ENCODE measurements at regions not wholly inside any gene's neighbourhood (a gene's known extent, or its start where the extent isn't known, plus 50 kb on each side); places are given as distances from the start of the nearest gene placed in this dataset.
"Not testable (repeated sequence)": the region's sequence is repeated elsewhere in the genome, so short reads cannot be mapped to it uniquely, and the experiment has no call there.

DNA sequence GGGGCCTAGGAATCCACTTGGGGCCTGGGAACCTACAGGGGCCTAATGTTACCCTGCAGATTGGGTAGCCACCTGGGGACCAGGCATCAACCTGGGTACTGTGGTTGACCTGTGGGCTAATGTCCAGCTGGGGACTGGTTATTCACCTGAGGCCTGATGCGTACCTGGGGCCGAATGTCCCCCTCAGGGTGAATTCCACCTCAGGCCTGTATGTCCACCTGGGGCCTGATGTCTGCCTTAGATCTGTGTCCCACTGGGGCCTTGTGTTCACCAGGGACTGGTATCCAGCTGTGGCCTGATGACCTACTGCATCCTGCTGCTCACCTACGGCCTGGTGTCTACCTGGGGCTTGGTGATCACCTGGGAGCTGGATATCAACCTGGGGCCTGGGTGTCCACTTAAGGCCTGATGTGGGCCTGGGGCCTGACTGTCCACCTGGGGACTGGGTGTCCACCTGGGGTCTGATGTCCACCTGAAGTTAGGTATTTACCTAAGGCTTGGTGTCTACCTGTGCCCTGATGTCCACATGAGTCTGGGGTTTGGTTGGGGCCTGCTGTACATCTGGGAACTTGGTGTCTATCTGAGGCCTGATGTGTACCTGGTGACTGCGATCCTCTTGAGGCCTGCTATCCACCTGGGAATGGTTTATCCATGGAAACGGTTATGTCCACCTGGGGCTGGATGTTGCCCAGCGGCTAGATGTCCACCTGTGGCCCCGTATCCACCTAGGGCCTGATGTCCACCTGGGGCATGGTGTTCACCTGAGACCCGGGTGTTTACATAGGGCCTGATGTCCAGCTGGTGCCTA is 1492.6 kb upstream of the TPTE start:
- DNase-seq (ENCODE audit: low read depth in 2 of 2); H3K4me3 ChIP-seq (replicated peaks in 1 of 2; ENCODE audit: low read depth in 2 of 2, low read length in 2 of 2): not testable (repeated sequence)

DNA sequence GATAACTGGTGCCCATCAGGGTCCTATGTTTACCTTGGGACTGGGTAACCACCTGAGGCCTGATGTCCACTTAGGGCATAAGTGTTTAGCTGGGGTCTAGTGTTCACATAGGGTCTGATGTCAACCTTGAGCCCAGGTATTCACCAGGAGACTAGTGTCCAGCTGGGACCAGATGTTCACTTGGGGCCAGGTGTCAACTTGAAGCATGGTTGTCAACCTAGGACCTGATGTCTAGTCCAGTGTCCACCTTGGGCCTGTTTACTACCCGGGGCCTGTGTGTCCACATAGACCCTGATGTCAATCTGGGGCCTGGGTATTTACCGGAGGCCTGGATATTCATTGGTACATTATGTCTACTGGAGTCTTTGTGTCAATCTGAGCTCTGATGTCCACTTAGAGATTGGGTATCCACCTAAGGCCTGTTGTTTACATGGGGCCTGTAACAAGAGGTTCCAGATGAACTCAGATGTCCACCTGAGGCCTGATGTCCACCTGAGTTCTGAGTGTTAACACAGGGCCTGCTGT is 1491.2 kb upstream of the TPTE start:
- not testable (repeated sequence) for H3K4me3 ChIP-seq (replicated peaks in 1 of 2; ENCODE audit: low read depth in 2 of 2, low read length in 2 of 2); DNase-seq (ENCODE audit: low read depth in 2 of 2)

DNA sequence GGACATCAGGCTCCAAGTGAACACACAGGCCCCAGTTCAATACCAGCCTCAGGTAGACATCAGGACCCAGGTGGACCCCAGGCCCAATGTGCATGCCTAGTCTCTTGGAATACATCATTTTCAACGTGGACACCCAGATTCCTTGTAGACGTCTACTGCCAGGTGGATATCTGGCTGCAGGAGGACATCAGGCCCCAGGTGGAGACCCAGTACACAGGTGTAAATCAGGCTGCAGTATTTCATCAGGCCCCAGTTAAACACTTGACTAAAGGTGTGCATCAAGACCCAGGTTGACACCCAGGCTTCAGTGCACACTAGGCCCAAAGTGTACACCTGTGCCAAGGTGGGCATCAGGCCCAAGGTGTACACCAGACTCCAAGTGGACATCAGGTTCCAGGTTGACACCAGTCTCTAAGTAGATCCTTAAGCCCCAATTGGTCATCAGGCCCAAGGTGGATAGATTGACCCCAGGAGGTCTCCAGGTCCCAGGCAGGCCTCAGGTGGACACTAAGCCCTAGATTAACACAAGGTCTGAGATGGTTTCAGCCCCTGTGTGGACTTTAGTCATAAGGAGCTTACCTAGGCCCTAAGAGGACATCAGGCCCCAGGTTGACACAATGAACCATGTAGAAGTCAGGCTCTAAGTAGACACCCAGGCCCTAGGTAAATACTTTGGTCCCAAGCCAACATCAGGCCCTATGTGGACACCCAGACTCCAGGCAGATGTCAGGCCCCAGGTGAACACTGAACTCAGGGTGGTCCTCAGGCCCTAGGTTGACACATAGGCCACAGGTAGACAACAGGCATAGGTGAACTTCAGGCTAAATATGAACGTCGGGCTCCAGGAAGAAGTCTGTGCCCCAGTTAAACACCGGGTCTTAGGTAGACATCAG is 1489.7 kb upstream of the TPTE start:
- not testable (repeated sequence) for DNase-seq (ENCODE audit: low read depth in 2 of 2); H3K4me3 ChIP-seq (replicated peaks in 1 of 2; ENCODE audit: low read depth in 2 of 2, low read length in 2 of 2)

DNA sequence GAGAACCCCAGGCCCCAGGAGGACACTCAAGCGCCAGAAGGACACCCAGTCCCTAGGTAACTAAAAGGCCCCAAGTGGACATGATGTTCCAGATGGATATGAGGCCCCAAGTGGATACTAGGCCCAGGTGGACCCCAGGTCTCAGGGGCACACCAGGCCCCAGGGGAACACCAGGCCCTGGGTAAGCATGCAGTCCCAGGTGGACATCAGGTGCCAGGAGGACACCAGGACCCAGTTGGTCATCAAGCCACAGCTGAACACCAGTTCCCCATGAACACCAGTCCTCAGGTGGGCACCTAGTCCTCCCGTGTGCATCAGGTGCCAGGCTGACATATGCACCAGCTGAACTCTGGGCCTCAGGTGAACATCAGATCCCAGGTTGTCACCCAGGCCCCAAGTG is 1488.8 kb upstream of the TPTE start:
- not testable (repeated sequence) for DNase-seq (ENCODE audit: low read depth in 2 of 2); H3K4me3 ChIP-seq (replicated peaks in 1 of 2; ENCODE audit: low read depth in 2 of 2, low read length in 2 of 2)

DNA sequence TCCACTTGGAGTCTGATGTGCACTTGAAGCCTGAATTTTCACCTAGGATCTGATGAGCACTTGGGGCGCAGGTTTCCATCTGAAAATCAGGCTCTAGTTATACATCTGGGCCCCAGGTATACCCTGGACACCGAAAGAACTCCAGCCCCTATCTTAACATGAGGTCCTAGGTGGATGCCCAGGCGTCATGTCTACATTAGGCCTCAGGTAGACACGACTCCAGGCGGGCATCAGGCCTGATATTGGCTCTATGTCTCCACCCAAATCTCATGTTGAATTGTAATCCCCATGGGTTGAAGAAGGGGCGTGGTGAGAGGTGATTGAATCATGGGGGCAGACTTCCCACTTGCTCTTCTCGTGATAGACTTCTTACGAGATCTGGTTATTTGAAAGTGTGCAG is 1488.1 kb upstream of the TPTE start:
- not testable (repeated sequence) for H3K4me3 ChIP-seq (replicated peaks in 1 of 2; ENCODE audit: low read depth in 2 of 2, low read length in 2 of 2); DNase-seq (ENCODE audit: low read depth in 2 of 2)

DNA sequence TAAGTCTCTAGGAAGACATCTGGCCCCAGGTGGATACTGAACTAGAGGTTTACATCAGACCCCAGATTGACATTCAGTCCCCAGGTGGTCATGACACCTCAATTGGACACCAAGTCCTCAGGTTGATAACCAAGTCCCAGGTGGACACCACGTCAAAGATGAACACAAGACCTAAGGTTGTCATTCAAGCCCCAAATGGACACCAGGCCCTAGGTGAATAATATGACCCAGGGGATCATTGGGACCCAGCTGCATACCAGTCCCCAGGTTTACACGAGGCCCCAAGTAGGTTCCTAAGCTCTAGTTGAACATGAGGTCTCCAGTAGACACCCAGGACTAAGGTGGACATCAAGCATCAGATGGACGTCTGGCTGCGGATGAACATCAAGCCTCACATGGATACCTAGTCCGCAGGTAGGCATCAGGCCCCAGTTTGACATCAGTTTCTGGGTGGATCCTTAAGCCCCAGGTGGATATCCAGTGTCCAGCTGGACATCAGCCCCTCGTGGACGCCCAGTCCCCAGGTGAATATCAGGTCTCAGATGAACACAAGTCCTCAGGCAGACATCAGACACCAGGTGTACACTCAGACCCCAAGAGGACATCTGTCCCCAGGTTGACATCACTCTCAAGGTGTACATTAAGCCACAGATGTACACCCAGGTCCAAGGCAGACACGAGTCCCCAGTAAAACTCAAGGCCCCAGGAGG is 1486.7 kb upstream of the TPTE start:
- H3K4me3 ChIP-seq (replicated peaks in 1 of 2; ENCODE audit: low read depth in 2 of 2, low read length in 2 of 2); DNase-seq (ENCODE audit: low read depth in 2 of 2): not testable (repeated sequence)

DNA sequence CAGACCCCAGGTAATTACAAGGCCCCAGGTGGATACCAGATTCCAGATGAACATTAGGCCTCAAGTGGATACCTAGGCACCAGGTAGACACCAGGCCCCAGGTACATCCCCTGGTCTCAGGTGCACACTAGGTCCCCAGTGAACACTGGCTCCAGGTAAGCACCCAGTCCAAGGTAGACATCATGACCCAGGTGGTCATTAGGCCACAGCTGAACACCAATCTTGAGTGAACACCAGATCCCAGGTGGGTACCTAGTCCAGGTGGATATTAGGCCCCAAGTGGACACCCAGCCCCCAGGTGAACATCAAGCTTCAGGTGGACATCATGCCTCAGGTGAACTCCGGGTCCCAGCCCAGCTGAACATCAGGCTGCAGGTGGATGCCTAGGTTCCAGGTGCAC is 1486.2 kb upstream of the TPTE start:
- not testable (repeated sequence) for DNase-seq (ENCODE audit: low read depth in 2 of 2); H3K4me3 ChIP-seq (replicated peaks in 1 of 2; ENCODE audit: low read depth in 2 of 2, low read length in 2 of 2)

DNA sequence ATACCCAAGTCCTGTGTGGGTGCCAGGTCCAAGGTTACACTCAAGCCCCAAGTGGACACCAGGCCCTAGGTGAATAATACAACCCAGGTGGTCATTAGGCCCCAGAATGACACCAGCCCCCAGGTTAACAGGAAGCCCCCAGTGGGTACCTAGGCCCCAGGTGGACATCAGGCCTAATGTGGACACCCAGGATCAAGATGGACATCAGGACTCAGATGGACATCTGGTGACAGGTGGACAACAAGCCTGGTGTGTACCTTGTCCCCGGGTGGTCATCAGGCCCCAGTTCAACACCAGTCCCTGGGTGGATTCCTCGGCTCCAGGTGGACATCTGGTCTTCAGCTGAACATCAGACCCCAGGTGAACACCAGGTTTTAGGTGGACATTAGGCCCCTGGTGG is 1485.4 kb upstream of the TPTE start:
- DNase-seq (ENCODE audit: low read depth in 2 of 2); H3K4me3 ChIP-seq (replicated peaks in 1 of 2; ENCODE audit: low read depth in 2 of 2, low read length in 2 of 2): not testable (repeated sequence)

DNA sequence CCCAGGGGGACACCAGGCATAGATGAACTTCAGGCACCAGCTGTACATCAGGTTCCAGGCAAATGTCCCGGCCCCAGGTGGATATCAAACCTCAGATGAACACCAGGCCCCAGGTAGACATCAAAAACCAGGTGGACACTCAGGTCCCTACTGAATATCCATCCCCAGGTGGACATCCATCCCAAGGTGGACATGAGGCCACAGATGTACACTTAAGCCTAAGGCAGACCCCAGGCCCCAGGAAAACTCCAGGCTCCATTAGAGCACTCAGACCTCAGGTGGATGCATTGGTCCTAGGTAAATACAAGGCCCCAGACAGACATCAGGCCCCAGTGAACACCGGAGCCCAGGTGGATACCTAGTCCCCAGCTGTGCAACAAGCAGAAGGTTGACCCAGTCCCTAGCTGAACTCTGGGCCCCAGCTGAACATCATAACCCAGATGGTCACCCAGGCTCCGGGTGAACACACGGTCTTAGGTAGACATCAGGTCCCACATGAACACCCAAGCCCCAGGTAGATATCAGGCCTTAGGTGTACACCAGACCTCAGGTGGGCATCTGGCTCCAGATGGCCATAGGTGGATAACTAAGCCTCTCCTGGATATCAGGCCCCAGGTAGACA is 1484.3 kb upstream of the TPTE start:
- not testable (repeated sequence) for H3K4me3 ChIP-seq (replicated peaks in 1 of 2; ENCODE audit: low read depth in 2 of 2, low read length in 2 of 2); DNase-seq (ENCODE audit: low read depth in 2 of 2)

DNA sequence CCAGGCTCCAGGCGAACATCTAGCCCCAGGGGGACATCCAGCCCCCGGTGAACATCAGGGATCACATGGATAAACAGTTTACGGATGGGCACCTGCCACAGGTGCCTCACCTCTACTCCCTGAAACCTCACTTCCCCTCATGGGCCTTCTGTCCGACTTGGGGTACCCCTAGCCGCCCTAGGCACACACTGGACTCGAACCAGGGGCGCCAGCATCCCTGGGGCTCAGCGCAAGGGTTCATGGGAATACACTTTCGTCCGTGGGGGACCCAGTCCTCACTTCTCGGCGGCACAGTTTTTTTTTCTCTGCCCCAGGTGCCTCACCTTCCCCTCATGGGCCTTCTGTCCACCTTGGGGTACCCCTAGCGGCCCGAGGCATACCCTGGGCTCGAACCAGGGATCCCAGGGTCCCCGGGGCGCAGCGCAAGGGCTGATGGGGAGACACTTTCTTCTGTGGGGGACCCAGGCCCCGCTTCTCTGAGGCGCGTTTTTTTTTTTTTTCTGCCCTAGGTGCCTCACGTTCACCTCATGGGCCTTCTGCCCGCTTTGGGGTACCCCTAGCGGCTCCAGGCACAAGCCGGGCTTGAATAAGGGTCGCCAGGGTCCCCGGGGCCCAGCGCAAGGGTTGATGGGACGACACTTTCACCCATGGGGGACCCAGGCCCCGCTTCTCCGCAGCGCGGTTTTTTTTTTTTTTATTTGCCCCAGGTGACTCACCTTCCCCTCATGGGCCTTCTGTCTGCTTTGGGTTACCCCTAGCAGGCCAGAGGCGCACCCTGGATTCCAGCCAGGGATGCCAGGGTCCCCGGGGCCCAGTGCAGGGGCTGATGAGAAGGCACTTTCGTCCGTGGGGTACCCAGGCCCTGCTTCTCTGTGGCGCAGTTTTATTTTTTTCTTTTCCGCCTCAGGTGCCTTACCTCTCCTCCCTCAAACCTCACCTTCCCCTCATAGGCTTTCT is 1483.5 kb upstream of the TPTE start:
- DNase-seq (ENCODE audit: low read depth in 2 of 2); H3K4me3 ChIP-seq (replicated peaks in 1 of 2; ENCODE audit: low read depth in 2 of 2, low read length in 2 of 2): not testable (repeated sequence)

DNA sequence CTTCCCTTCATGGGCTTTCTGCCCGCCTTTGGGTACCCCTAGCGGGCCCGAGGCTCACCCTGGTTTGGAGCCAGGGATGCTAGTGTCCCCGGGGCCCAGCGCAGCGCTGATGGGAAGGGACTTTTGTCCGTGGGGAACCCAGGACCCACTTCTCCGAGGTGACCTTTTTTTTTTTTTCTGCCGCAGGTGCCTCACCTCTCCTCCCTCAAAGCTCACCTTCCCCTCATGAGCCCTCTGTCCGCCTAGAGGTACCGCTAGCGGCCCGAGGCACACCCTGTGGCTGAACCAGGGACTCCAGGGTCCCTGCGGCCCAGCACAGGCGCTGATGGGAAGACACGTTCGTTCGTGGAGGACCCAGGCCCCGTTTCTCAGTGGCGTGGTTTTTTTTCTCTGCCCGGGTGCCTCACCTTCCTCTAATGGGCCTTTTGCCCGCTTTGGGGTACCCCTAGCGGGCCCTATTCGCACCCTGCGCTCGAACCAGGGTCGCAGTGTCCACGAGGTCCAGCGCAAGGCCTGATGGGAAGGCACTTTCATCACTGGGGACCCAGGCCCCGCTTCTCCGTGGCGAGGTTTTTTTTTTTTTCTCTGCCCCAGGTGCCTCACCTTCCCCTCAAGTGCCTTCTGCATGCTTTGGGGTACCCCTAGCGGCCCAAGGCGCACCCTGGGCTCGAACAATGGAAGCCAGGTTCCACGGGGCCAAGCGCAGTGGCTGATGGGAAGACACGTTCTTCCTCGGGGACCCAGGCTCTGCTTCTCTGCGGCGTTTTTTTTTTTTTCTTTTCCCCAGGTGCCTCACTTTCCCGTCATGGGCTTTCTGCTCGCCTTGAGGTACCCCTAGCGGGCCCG is 1481.6 kb upstream of the TPTE start:
- DNase-seq (ENCODE audit: low read depth in 2 of 2); H3K4me3 ChIP-seq (replicated peaks in 1 of 2; ENCODE audit: low read depth in 2 of 2, low read length in 2 of 2): not testable (repeated sequence)

DNA sequence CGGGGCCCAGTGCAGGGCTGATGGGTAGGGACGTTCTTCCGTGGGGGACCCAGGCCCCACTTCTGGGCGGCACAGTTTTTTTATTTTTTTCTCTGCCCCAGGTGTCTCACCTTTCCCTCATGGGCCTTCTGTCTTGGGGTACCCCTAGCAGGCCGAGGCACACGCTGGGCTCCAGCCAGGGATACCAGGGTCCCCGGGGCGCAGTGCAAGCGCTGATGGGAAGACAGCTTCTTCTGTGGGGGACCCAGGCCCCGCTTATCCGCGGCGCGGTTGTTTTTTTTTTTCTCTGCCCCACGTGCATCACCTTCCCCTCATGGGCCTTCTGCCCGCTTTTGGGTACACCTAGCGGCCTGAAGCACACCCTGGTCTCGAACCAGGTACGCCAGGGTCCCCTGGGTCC is 1481.0 kb upstream of the TPTE start:
- DNase-seq (ENCODE audit: low read depth in 2 of 2); H3K4me3 ChIP-seq (replicated peaks in 1 of 2; ENCODE audit: low read depth in 2 of 2, low read length in 2 of 2): not testable (repeated sequence)

DNA sequence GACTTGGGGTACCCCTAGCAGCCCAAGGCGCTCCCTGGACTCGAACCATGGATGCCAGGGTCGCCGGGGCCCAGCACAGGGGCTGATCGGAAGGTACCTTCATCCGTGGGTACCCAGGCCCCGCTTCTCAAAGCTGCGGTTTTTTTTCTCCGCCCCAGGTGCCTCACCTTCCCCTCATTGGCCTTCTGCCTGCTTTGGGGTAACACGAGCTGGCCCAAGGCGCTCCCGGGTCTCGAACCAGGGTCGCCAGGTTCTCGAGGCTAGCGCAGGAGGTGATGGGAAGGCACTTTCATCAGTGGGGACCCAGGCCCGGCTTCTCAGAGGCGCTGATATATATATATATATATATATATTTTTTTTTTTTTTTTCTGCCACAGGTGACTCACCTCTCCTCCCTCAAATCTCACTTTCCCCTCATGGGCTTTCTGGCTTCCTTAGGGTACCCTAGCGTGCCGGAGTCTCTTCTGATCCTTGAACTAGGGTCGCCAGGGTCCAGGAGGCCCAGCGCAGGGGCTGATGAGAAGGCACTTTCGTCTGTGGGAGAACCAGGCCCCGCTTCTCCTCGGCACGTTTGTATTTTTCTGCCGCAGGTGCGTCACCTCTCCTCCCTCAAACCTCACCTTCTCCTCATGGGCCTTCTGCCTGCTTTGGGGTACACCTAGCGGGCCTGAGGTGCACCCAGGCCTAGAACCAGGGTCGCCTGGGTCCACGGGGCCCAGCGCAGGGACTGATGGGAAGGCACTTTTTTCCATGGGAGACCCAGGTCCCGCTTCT is 1480.0 kb upstream of the TPTE start:
- H3K4me3 ChIP-seq (replicated peaks in 1 of 2; ENCODE audit: low read depth in 2 of 2, low read length in 2 of 2); DNase-seq (ENCODE audit: low read depth in 2 of 2): not testable (repeated sequence)

DNA sequence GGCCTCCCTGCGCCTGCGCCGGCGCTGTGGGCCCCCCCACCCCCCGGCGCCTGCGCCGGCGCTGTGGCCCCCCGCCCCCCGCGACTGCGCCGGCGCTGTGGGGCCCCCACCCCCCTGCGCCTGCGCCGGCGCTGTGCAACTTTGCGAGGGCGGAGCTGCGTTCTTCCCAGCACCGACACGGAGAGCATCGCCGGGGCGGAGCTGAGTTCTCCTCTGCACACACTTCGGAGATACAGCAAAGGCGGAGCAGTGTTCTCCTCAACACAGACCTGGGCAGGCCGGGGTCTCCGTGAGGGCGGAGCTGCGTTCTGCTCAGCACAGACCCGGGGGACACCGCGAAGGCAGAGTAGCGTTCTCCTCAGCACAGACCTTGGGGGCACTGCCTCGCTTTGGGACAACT is 1478.3 kb upstream of the TPTE start:
- not testable (repeated sequence) for DNase-seq (ENCODE audit: low read depth in 2 of 2); H3K4me3 ChIP-seq (replicated peaks in 1 of 2; ENCODE audit: low read depth in 2 of 2, low read length in 2 of 2)

DNA sequence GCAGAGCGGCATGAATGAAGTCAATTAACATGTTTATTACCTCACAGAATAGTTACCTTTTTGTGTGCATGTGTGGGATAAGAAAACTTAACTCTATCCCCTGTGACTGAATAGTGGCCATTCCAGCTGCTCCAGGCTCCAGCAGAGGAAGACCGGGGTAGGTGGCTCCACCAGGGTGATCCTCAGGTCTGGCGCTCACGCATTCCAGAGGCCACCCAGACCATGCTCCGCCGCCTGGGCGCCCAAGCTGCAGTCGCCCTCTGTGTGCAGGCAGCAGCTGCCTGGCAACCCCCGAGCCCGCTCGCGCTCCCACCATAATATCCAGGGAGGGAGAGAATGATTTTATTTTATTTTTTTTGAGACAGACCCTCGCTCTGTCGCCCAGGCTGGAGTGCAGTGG is 1474.5 kb upstream of the TPTE start:
- not testable (repeated sequence) for DNase-seq (ENCODE audit: low read depth in 2 of 2); H3K4me3 ChIP-seq (replicated peaks in 1 of 2; ENCODE audit: low read depth in 2 of 2, low read length in 2 of 2)

Measured in cardiac fibroblast (primary cell).